Parathyroid adenoma (tissue), 2 donors: ENCODE measurements at regions not wholly inside any gene's neighbourhood (a gene's known extent, or its start where the extent isn't known, plus 50 kb on each side); places are given as distances from the start of the nearest gene placed in this dataset.

ENCODE experiments used
- H2AFZ ChIP-seq: fragments of 300-600 bp; sonication (generic); one replicate; pipeline ENCODE4 v1.7.0; 2017; ENCODE audit warnings: antibody characterized with exemption, mild to moderate bottlenecking
- H3K27ac ChIP-seq: fragments of 300-600 bp; sonication (generic); one replicate; pipeline ENCODE4 v1.7.0; 2017
- H3K27me3 ChIP-seq: fragments of 300-600 bp; sonication (generic); one replicate; pipeline ENCODE4 v1.7.0; 2017; ENCODE audit warnings: low read length; ENCODE audit not compliant: control insufficient read depth, insufficient read depth
- H3K36me3 ChIP-seq: fragments of 300-600 bp; sonication (generic); one replicate; pipeline ENCODE4 v1.7.0; 2017; ENCODE audit warnings: low read length; ENCODE audit not compliant: control insufficient read depth, insufficient read depth
- H3K4me1 ChIP-seq: fragments of 300-600 bp; sonication (generic); one replicate; pipeline ENCODE4 v1.7.0; 2017; ENCODE audit warnings: control low read depth
- H3K4me2 ChIP-seq: fragments of 300-600 bp; sonication (generic); one replicate; pipeline ENCODE4 v1.7.0; 2017; ENCODE audit warnings: low read length
- H3K4me3 ChIP-seq: fragments of 300-600 bp; sonication (generic); one replicate; pipeline ENCODE4 v1.7.0; 2017; ENCODE audit warnings: low read depth, low read length
- H3K79me2 ChIP-seq: fragments of 300-600 bp; sonication (generic); one replicate; pipeline ENCODE4 v1.7.0; 2017; ENCODE audit warnings: control low read depth
- H3K9ac ChIP-seq: fragments of 300-600 bp; sonication (generic); one replicate; pipeline ENCODE4 v1.7.0; 2017; ENCODE audit warnings: mild to moderate bottlenecking
- H3K9me3 ChIP-seq: fragments of 300-600 bp; sonication (generic); one replicate; pipeline ENCODE4 v1.7.0; 2017; ENCODE audit warnings: low read length; ENCODE audit not compliant: control insufficient read depth
- TF ChIP-seq, protein P1 (sequence below): fragments of 300-600 bp; sonication (generic); IDR thresholded peaks from one replicate; pipeline ENCODE4 v1.7.0; 2017; ENCODE audit warnings: antibody characterized with exemption, mild to moderate bottlenecking
- donor health status: primary hyperparathyroidism.

- H3K4me2 ChIP-seq, result no peak overlapping the region
- H3K36me3 ChIP-seq, result no peaks in the 10 kb centered on the region
- no peak overlapping the region for H2AFZ ChIP-seq
- H3K27me3 ChIP-seq, result no peaks in the 10 kb centered on the region
- H3K79me2 ChIP-seq, result no peaks in the 10 kb centered on the region
- H3K9ac ChIP-seq, result no peak overlapping the region
- no peaks in the 10 kb centered on the region for H3K4me1 ChIP-seq
- no peaks in the 10 kb centered on the region for H3K9me3 ChIP-seq
- H3K4me3 ChIP-seq, result no peak overlapping the region
- TF ChIP-seq, protein P1, sequence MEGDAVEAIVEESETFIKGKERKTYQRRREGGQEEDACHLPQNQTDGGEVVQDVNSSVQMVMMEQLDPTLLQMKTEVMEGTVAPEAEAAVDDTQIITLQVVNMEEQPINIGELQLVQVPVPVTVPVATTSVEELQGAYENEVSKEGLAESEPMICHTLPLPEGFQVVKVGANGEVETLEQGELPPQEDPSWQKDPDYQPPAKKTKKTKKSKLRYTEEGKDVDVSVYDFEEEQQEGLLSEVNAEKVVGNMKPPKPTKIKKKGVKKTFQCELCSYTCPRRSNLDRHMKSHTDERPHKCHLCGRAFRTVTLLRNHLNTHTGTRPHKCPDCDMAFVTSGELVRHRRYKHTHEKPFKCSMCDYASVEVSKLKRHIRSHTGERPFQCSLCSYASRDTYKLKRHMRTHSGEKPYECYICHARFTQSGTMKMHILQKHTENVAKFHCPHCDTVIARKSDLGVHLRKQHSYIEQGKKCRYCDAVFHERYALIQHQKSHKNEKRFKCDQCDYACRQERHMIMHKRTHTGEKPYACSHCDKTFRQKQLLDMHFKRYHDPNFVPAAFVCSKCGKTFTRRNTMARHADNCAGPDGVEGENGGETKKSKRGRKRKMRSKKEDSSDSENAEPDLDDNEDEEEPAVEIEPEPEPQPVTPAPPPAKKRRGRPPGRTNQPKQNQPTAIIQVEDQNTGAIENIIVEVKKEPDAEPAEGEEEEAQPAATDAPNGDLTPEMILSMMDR, result no peak
- no peak overlapping the region for H3K27ac ChIP-seq
Observed at GRCh38 chr4:157932936-157933335, 239.9 kb downstream of the GASK1B start.

- no peak overlapping the region for H3K9ac ChIP-seq
- TF ChIP-seq, protein P1, result no peak
Observed at GRCh38 chr4:157929486-157929885, 243.3 kb downstream of the GASK1B start.

GRCh38 chr4:157918036-157918832 is 254.6 kb downstream of the GASK1B start:
- no peaks in the 10 kb centered on the region for H3K27me3 ChIP-seq
- H2AFZ ChIP-seq, result no peak overlapping the region
- TF ChIP-seq, protein P1, result no peak
- H3K4me3 ChIP-seq, result no peak overlapping the region
- H3K9me3 ChIP-seq, result no peaks in the 10 kb centered on the region
- H3K79me2 ChIP-seq, result no peaks in the 10 kb centered on the region
- no peak overlapping the region for H3K4me2 ChIP-seq
- no peak overlapping the region for H3K9ac ChIP-seq
- no peak overlapping the region for H3K27ac ChIP-seq
- H3K36me3 ChIP-seq, result no peaks in the 10 kb centered on the region
- no peaks in the 10 kb centered on the region for H3K4me1 ChIP-seq

More at GRCh38 chr4:157929486-157929885, 243.3 kb downstream of the GASK1B start:
- no peak overlapping the region for H2AFZ ChIP-seq
- H3K79me2 ChIP-seq, result no peaks in the 10 kb centered on the region
- no peaks in the 10 kb centered on the region for H3K36me3 ChIP-seq
- no peak overlapping the region for H3K27ac ChIP-seq
- H3K9me3 ChIP-seq, result no peaks in the 10 kb centered on the region
- no peaks in the 10 kb centered on the region for H3K27me3 ChIP-seq
- H3K4me3 ChIP-seq, result no peak overlapping the region
- H3K4me1 ChIP-seq, result no peaks in the 10 kb centered on the region
- H3K4me2 ChIP-seq, result no peak overlapping the region

DNA sequence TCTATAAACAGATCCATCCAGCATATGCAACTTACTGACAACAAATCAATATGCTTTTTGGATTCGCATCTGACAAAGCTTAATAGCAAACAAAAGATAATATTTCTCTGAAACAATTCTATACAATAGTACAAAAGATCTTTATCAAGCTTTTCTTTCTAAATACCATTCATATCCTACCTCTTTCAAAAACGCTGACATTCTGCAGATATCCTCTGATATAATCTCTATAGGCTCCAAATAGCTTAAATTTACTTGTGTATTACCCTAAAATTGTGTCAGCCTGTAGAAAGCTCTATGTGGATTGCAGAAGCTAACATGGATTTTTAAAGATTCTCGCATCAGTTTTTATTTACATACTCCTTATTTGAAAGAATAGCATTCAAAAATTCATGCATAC is 260.6 kb downstream of the GASK1B start:
- TF ChIP-seq, protein P1, result no peak
- H2AFZ ChIP-seq, result no peak overlapping the region
- no peak overlapping the region for H3K27ac ChIP-seq
- H3K79me2 ChIP-seq, result no peaks in the 10 kb centered on the region
- no peaks in the 10 kb centered on the region for H3K9me3 ChIP-seq
- H3K36me3 ChIP-seq, result no peaks in the 10 kb centered on the region
- H3K9ac ChIP-seq, result no peak overlapping the region
- no peaks in the 10 kb centered on the region for H3K27me3 ChIP-seq
- no peak overlapping the region for H3K4me3 ChIP-seq
- H3K4me2 ChIP-seq, result no peak overlapping the region
- H3K4me1 ChIP-seq, result no peaks in the 10 kb centered on the region

DNA sequence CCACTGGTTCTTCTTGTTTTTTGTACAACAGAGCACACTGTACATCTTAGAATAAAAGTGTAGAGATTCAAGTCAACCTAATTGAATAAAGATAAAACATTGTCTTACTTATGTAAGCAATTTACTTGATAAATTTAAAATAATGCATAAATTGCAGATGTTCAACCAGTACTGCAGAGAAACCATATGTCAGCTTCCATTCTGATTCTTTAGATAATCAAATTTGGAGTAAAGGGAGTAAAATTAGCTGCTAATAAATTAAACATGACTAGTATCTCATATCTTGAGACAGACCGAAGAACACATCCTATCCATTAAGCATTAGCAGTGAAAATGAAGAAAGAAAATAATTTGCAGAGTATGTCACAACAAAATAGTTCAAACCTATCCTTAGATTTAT is 261.2 kb downstream of the GASK1B start:
- no peak overlapping the region for H3K27ac ChIP-seq
- H3K27me3 ChIP-seq, result no peaks in the 10 kb centered on the region
- H3K4me3 ChIP-seq, result no peak overlapping the region
- no peaks in the 10 kb centered on the region for H3K79me2 ChIP-seq
- no peaks in the 10 kb centered on the region for H3K4me1 ChIP-seq
- H3K9me3 ChIP-seq, result no peaks in the 10 kb centered on the region
- no peak overlapping the region for H3K4me2 ChIP-seq
- no peak overlapping the region for H3K9ac ChIP-seq
- no peaks in the 10 kb centered on the region for H3K36me3 ChIP-seq
- TF ChIP-seq, protein P1, result no peak
- H2AFZ ChIP-seq, result no peak overlapping the region
